Epidermal melanocyte (primary cell): ENCODE measurements at regions not wholly inside any gene's neighbourhood (a gene's known extent, or its start where the extent isn't known, plus 50 kb on each side); places are given as distances from the start of the nearest gene placed in this dataset.

ENCODE experiments used
- DNase-seq: peaks from one replicate; pipeline ENCODE4 v3.0.0; 2011; ENCODE audit warnings: low spot score; ENCODE audit not compliant: insufficient read length

GRCh38 chr1:87437663-87438295 is 109.1 kb downstream of the LMO4 start:
- no peak for DNase-seq

GRCh38 chr1:87439821-87440220 is 111.1 kb downstream of the LMO4 start:
- DNase-seq, result no peak

- DNase-seq, result no peak
These were observed 120.8 kb downstream of the LMO4 start for GRCh38 chr1:87449348-87449963.

- no peak for DNase-seq
These were observed 121.5 kb downstream of the LMO4 start for GRCh38 chr1:87450136-87450535.

GRCh38 chr1:87450615-87451209 is 122.0 kb downstream of the LMO4 start:
- no peak for DNase-seq

GRCh38 chr1:87451229-87451920 is 122.7 kb downstream of the LMO4 start:
- DNase-seq, result no peak

GRCh38 chr1:87452648-87453047 is 124.0 kb downstream of the LMO4 start:
- DNase-seq, result no peak

GRCh38 chr1:87457408-87457807 is 128.7 kb downstream of the LMO4 start:
- DNase-seq, result no peak

- no peak for DNase-seq
These were observed 134.2 kb downstream of the LMO4 start for GRCh38 chr1:87462894-87463293.

GRCh38 chr1:87464022-87464490 is 135.4 kb downstream of the LMO4 start:
- DNase-seq, result no peak

GRCh38 chr1:87466621-87467020 is 137.9 kb downstream of the LMO4 start:
- DNase-seq, result no peak

GRCh38 chr1:87472716-87473115 is 144.0 kb downstream of the LMO4 start:
- DNase-seq, result no peak

- DNase-seq, result no peak
These were observed 144.6 kb downstream of the LMO4 start for GRCh38 chr1:87473203-87473661.

- no peak for DNase-seq
These were observed 145.4 kb downstream of the LMO4 start for GRCh38 chr1:87474098-87474497.

GRCh38 chr1:87478231-87478630 is 149.6 kb downstream of the LMO4 start:
- DNase-seq, result no peak

GRCh38 chr1:87495147-87495546 is 166.5 kb downstream of the LMO4 start:
- DNase-seq, result no peak

- no peak for DNase-seq
These were observed 167.2 kb downstream of the LMO4 start for GRCh38 chr1:87495870-87496269.

GRCh38 chr1:87497380-87498203 is 168.9 kb downstream of the LMO4 start:
- no peak for DNase-seq

GRCh38 chr1:87501738-87502137 is 173.1 kb downstream of the LMO4 start:
- DNase-seq, result no peak

GRCh38 chr1:87505391-87505983 is 176.8 kb downstream of the LMO4 start:
- no peak for DNase-seq

- no peak for DNase-seq
These were observed 177.5 kb downstream of the LMO4 start for GRCh38 chr1:87506147-87506546.
